Caco-2 (cell line): ENCODE measurements at regions not wholly inside any gene's neighbourhood (a gene's known extent, or its start where the extent isn't known, plus 50 kb on each side); places are given as distances from the start of the nearest gene placed in this dataset.

Experiments used
- BruUV-seq: library from RNA; stranded (reverse); fragments of 400-500 nt; replicated peaks from 2 replicates; lab custom pipeline; 2021; lab: Mats Ljungman, UMichigan
- CTCF ChIA-PET: fragments of 300-600 bp; sonication (Branson Sonifier 250); formaldehyde crosslinking; loops from one replicate; lab custom pipeline; 2022; ENCODE audit warnings: antibody characterized with exemption; lab: Charles Lee
- POLR2A ChIA-PET: fragments of 300-600 bp; sonication (Branson Sonifier 250); formaldehyde crosslinking; loops from one replicate; lab custom pipeline; 2022; ENCODE audit warnings: antibody characterized with exemption; lab: Charles Lee
- DNase-seq, 2 experiments: peaks; one replicate each; pipeline versions ENCODE4 v3.0.0 to v3.0.0-alpha.2; 2020 to 2022
- H3K27me3 ChIP-seq: replicated peaks from 2 replicates; pipeline ENCODE4 v1.6.0; 2011; ENCODE audit warnings: low read length; ENCODE audit not compliant: control insufficient read depth, insufficient read depth
- H3K36me3 ChIP-seq: 2 replicates; pipeline ENCODE4 v1.5.1; 2011; ENCODE audit warnings: low read length; ENCODE audit not compliant: control insufficient read depth, insufficient read depth
- H3K4me1 ChIP-seq: fragments of 250-450 bp; sonication (Bioruptor Pico); 2 replicates; pipeline ENCODE4 v1.5.1; 2020; ENCODE audit warnings: mild to moderate bottlenecking
- H3K4me3 ChIP-seq: 2 replicates; pipeline ENCODE4 v1.5.1; 2011; ENCODE audit warnings: low read depth, mild to moderate bottlenecking, control low read depth, low read length
- H3K9me3 ChIP-seq: fragments of 250-450 bp; sonication (Bioruptor Pico); 2 replicates; pipeline ENCODE4 v1.5.1; 2020; ENCODE audit warnings: mild to moderate bottlenecking, moderate library complexity
- H3K27ac Mint-ChIP-seq: one replicate; pipeline ENCODE4 v1.8.0; 2022; ENCODE audit warnings: mixed read lengths; ENCODE audit not compliant: unreplicated experiment
- H3K27me3 Mint-ChIP-seq: one replicate; pipeline ENCODE4 v1.8.0; 2022; ENCODE audit warnings: mixed read lengths; ENCODE audit not compliant: insufficient read depth, unreplicated experiment
- H3K36me3 Mint-ChIP-seq: one replicate; pipeline ENCODE4 v1.8.0; 2022; ENCODE audit warnings: mild to moderate bottlenecking, mixed read lengths; ENCODE audit not compliant: insufficient read depth, unreplicated experiment
- H3K4me1 Mint-ChIP-seq: one replicate; pipeline ENCODE4 v1.8.0; 2022; ENCODE audit warnings: low read depth, mixed read lengths; ENCODE audit not compliant: unreplicated experiment
- H3K4me3 Mint-ChIP-seq: one replicate; pipeline ENCODE4 v1.8.0; 2022; ENCODE audit warnings: mild to moderate bottlenecking, moderate library complexity, mixed read lengths; ENCODE audit not compliant: unreplicated experiment
- H3K9me3 Mint-ChIP-seq: one replicate; pipeline ENCODE4 v1.8.0; 2022; ENCODE audit warnings: mixed read lengths; ENCODE audit not compliant: unreplicated experiment
- CTCF ChIP-seq, 2 experiments: fragments of 200-600 bp in 1 of 2; IDR thresholded peaks; 1 replicate in 1 of 2; 2 replicates in 1 of 2; pipeline versions ENCODE4 v1.5.1 to v1.8.0; 2011 to 2022; ENCODE audit warnings: antibody characterized with exemption in 1 of 2, control low read depth in 1 of 2, inconsistent platforms in 1 of 2, low read depth in 1 of 2, low read length in 1 of 2, mild to moderate bottlenecking in 1 of 2, moderate library complexity in 1 of 2; ENCODE audit not compliant: insufficient read depth in 1 of 2, severe bottlenecking in 1 of 2, unreplicated experiment in 1 of 2
- intact Hi-C: fragments of 100-400 bp; cut with micrococcal nuclease; formaldehyde crosslinking; loops from one replicate; pipeline ENCODE4 v1.10.0; 2022; ENCODE audit not compliant: unreplicated experiment

- intact Hi-C loops: no loop called here
- H3K27ac Mint-ChIP-seq: no peak overlapping the region
- H3K4me3 Mint-ChIP-seq: no peak overlapping the region
- H3K27me3 Mint-ChIP-seq: peaks cover 3% of the 10 kb centered on the region
- POLR2A ChIA-PET: no interaction called here
- DNase-seq: no peak
- H3K36me3 Mint-ChIP-seq: no peaks in the 10 kb centered on the region
- CTCF ChIA-PET: no interaction called here
- TF ChIP-seq CTCF (IDR thresholded peaks at IDR 0.05; ENCODE audit: insufficient read depth in 1 of 2, low read depth in 1 of 2, low read length in 1 of 2, severe bottlenecking in 1 of 2, unreplicated experiment in 1 of 2): no peak
- H3K4me1 ChIP-seq: no peaks in the 10 kb centered on the region
- no peaks in the 10 kb centered on the region for H3K4me1 Mint-ChIP-seq
- H3K27me3 ChIP-seq: no peaks in the 10 kb centered on the region
- H3K9me3 Mint-ChIP-seq: peaks cover 12% of the 10 kb centered on the region
- no TSS peak for BruUV-seq
- H3K4me3 ChIP-seq: no peak overlapping the region
- H3K9me3 ChIP-seq: no peaks in the 10 kb centered on the region
- no peaks in the 10 kb centered on the region for H3K36me3 ChIP-seq
Measured at GRCh38 chr5:2284678-2285077, 402.0 kb upstream of the IRX4 start.

GRCh38 chr5:2283481-2284045, 400.8 kb upstream of the IRX4 start:
- Mint-ChIP-seq H3K4me3 (no peak overlapping the region), H3K9me3 (peaks cover 13% of the 10 kb centered on the region), H3K4me1 (no peaks in the 10 kb centered on the region), H3K27me3 (no peaks in the 10 kb centered on the region), H3K27ac (no peak overlapping the region), H3K36me3 (no peaks in the 10 kb centered on the region)
- BruUV-seq: no TSS peak
- ChIA-PET CTCF (no interaction called here), POLR2A (no interaction called here)
- TF ChIP-seq CTCF (IDR thresholded peaks at IDR 0.05; ENCODE audit: insufficient read depth in 1 of 2, low read depth in 1 of 2, low read length in 1 of 2, severe bottlenecking in 1 of 2, unreplicated experiment in 1 of 2): no peak
- Histone ChIP-seq H3K4me3 (no peak overlapping the region), H3K27me3 (no peaks in the 10 kb centered on the region), H3K4me1 (no peaks in the 10 kb centered on the region), H3K9me3 (no peaks in the 10 kb centered on the region), H3K36me3 (no peaks in the 10 kb centered on the region)
- intact Hi-C loops: no loop called here
- DNase-seq: no peak

DNA sequence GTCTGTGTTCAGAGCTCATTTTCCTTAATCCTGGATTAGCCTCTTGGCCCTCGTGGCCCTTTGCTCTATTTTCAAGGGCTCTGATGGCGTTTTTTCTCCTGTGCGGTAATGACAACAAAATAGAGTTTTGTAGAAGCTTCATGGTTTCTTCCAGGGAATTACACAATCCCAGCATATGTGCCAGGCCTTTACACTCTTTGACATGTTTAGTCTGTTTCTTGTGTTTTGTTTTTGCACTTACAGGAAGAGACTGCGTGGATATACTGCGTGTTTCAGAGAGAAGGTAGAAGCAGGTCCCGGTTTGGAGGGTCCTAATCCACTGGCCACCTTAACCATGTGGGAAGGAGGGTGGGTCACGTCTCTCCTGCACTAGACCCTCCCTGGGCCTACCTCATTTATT, 400.2 kb upstream of the IRX4 start:
- no TSS peak for BruUV-seq
- DNase-seq: no peak
- H3K27ac Mint-ChIP-seq: no peak overlapping the region
- intact Hi-C loops: no loop called here
- H3K9me3 Mint-ChIP-seq: peaks cover 13% of the 10 kb centered on the region
- no peak overlapping the region for H3K4me3 Mint-ChIP-seq
- H3K27me3 Mint-ChIP-seq: no peaks in the 10 kb centered on the region
- no peak overlapping the region for H3K4me3 ChIP-seq
- no peaks in the 10 kb centered on the region for H3K4me1 Mint-ChIP-seq
- TF ChIP-seq CTCF (IDR thresholded peaks at IDR 0.05; ENCODE audit: insufficient read depth in 1 of 2, low read depth in 1 of 2, low read length in 1 of 2, severe bottlenecking in 1 of 2, unreplicated experiment in 1 of 2): no peak
- H3K9me3 ChIP-seq: no peaks in the 10 kb centered on the region
- H3K27me3 ChIP-seq: no peaks in the 10 kb centered on the region
- no peaks in the 10 kb centered on the region for H3K36me3 Mint-ChIP-seq
- ChIA-PET CTCF (no interaction called here), POLR2A (no interaction called here)
- H3K4me1 ChIP-seq: no peaks in the 10 kb centered on the region
- no peaks in the 10 kb centered on the region for H3K36me3 ChIP-seq
